ENCODE measurements at regions not wholly inside any gene's neighbourhood (a gene's known extent, or its start where the extent isn't known, plus 50 kb on each side); places are given as distances from the start of the nearest gene placed in this dataset.

DNA sequence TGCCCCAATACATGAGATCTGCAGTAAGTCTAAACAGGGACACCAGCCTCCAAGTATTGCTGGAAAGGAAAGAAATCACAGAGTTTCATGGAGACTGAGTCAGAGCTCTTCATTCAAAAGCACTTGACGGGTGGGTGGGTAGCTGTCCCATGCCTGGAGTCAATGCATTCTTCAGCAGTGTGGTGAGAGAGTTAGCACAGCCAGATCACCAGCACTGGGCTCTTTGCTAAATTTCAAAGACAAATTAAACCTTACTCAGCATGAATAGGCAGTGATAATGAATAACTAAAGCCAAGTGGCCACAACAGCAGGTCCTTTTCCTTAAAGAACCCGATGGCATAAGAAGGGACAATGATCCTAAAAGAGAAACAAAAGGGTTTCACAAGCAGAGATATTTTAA lies 192.4 kb downstream of the ACTL7B start:
- no peak overlapping the region for H3K4me3 ChIP-seq (ENCODE audit: severe bottlenecking)
- TF ChIP-seq, protein P1, sequence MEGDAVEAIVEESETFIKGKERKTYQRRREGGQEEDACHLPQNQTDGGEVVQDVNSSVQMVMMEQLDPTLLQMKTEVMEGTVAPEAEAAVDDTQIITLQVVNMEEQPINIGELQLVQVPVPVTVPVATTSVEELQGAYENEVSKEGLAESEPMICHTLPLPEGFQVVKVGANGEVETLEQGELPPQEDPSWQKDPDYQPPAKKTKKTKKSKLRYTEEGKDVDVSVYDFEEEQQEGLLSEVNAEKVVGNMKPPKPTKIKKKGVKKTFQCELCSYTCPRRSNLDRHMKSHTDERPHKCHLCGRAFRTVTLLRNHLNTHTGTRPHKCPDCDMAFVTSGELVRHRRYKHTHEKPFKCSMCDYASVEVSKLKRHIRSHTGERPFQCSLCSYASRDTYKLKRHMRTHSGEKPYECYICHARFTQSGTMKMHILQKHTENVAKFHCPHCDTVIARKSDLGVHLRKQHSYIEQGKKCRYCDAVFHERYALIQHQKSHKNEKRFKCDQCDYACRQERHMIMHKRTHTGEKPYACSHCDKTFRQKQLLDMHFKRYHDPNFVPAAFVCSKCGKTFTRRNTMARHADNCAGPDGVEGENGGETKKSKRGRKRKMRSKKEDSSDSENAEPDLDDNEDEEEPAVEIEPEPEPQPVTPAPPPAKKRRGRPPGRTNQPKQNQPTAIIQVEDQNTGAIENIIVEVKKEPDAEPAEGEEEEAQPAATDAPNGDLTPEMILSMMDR (IDR thresholded peaks at IDR 0.05; ENCODE audit: poor library complexity, severe bottlenecking) = no peak
- ATAC-seq (ENCODE audit: low read depth) (no peak), DNase-seq (ENCODE audit: low spot score) (no peak)
- H3K27me3 ChIP-seq (ENCODE audit: insufficient read depth, poor library complexity, severe bottlenecking) = no peaks in the 10 kb centered on the region
- peaks cover 3% of the 10 kb centered on the region for H3K4me1 ChIP-seq (ENCODE audit: insufficient read depth, poor library complexity, severe bottlenecking)
- no peaks in the 10 kb centered on the region for H3K36me3 ChIP-seq (ENCODE audit: low read depth)
- no peak overlapping the region for H3K27ac ChIP-seq (ENCODE audit: poor library complexity, severe bottlenecking)
- peaks cover 3% of the 10 kb centered on the region for H3K9me3 ChIP-seq (ENCODE audit: severe bottlenecking)

DNA sequence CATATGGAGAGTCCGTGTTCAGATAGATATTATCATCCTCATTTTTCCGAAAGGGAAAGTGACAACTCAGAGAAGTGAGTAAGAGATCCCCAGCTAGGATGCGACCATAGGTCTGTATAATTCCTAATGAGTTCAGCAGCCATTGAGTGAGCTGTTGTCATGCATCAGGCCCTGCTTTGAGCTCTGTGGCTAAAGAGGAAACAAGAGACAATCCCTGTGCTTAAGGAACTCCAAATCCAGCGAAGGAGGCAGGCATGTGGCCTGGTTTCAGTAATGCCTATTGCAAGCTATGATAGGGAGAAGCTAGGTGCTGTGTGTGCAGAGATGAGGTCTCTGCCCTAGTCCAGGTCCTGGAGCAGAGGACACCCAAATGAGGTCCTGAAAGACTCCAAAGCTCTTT lies 192.8 kb downstream of the ACTL7B start:
- DNase-seq (ENCODE audit: low spot score) (no peak), ATAC-seq (ENCODE audit: low read depth) (no peak)
- H3K4me3 ChIP-seq (ENCODE audit: severe bottlenecking) = no peak overlapping the region
- no peak overlapping the region for H3K27ac ChIP-seq (ENCODE audit: poor library complexity, severe bottlenecking)
- no peaks in the 10 kb centered on the region for H3K36me3 ChIP-seq (ENCODE audit: low read depth)
- peaks cover 3% of the 10 kb centered on the region for H3K9me3 ChIP-seq (ENCODE audit: severe bottlenecking)
- H3K27me3 ChIP-seq (ENCODE audit: insufficient read depth, poor library complexity, severe bottlenecking) = no peaks in the 10 kb centered on the region
- TF ChIP-seq, protein P1 (IDR thresholded peaks at IDR 0.05; ENCODE audit: poor library complexity, severe bottlenecking) = no peak
- peaks cover 3% of the 10 kb centered on the region for H3K4me1 ChIP-seq (ENCODE audit: insufficient read depth, poor library complexity, severe bottlenecking)

DNA sequence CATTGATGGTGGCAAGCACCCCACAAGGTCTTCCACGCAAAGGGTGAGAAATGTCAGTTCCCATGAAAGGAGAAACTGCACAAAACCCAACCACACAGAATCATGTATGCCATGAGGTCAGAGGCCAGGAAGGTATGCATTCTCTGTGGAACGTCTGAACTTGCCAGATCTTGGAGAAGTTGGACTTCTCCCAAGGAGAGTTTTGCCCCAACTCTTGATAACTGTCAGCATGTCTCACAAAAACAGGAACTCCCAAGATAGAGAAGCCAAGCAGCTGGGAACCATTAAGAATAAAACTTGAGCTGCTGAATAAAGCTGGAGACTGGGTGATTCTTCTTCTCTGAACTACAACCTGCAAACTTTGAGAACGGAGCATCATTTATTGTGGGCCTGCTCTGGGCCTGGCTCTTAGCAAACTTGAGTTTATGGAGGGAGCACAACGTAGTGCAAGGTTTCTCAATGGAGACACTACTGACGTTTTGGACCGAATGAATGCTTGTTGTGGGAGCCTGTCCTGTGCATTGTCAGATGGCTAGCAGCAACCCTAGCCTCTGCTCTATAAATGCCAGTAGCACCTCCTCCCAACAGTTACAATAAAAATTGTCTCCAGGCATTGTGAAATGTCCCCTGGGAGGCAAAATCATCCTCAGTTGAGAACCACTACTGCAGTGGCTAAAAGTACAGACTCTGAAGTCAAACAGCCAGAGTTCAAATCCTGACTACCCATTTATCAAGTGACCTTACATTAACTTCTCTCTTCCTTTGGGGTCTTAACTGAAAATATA lies 193.5 kb downstream of the ACTL7B start:
- no peak overlapping the region for H3K4me3 ChIP-seq (ENCODE audit: severe bottlenecking)
- DNase-seq (ENCODE audit: low spot score) (no peak), ATAC-seq (ENCODE audit: low read depth) (no peak)
- H3K36me3 ChIP-seq (ENCODE audit: low read depth) = no peaks in the 10 kb centered on the region
- peaks cover 3% of the 10 kb centered on the region for H3K4me1 ChIP-seq (ENCODE audit: insufficient read depth, poor library complexity, severe bottlenecking)
- no peaks in the 10 kb centered on the region for H3K27me3 ChIP-seq (ENCODE audit: insufficient read depth, poor library complexity, severe bottlenecking)
- TF ChIP-seq, protein P1 (IDR thresholded peaks at IDR 0.05; ENCODE audit: poor library complexity, severe bottlenecking) = no peak
- no peak overlapping the region for H3K27ac ChIP-seq (ENCODE audit: poor library complexity, severe bottlenecking)
- peaks cover 3% of the 10 kb centered on the region for H3K9me3 ChIP-seq (ENCODE audit: severe bottlenecking)

DNA sequence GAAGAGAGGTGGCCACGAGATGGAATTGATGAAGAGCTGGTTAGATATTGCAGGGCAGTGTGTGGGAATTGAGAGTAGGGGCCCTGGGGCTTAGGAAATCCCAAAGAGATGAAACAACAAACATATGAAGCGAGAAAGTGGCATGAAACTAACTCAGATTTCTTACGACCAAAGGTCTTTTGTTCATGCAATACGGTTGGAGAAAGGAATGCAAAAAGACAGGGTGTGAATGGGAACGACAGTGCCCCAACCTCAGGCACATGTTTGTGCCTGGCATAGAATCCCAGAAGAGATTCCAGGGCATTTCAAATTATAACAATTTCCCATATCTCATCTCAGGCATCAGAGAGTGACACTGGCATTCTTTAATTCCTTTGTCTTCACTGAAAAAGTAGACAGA lies 199.2 kb downstream of the ACTL7B start:
- DNase-seq (ENCODE audit: low spot score) (no peak), ATAC-seq (ENCODE audit: low read depth) (no peak)
- Histone ChIP-seq H3K27me3 (ENCODE audit: insufficient read depth, poor library complexity, severe bottlenecking) (no peaks in the 10 kb centered on the region), H3K4me3 (ENCODE audit: severe bottlenecking) (no peak overlapping the region), H3K27ac (ENCODE audit: poor library complexity, severe bottlenecking) (no peak overlapping the region), H3K9me3 (ENCODE audit: severe bottlenecking) (peaks cover 3% of the 10 kb centered on the region), H3K4me1 (ENCODE audit: insufficient read depth, poor library complexity, severe bottlenecking) (no peaks in the 10 kb centered on the region), H3K36me3 (ENCODE audit: low read depth) (no peaks in the 10 kb centered on the region)
- TF ChIP-seq, protein P1 (IDR thresholded peaks at IDR 0.05; ENCODE audit: poor library complexity, severe bottlenecking) = no peak

DNA sequence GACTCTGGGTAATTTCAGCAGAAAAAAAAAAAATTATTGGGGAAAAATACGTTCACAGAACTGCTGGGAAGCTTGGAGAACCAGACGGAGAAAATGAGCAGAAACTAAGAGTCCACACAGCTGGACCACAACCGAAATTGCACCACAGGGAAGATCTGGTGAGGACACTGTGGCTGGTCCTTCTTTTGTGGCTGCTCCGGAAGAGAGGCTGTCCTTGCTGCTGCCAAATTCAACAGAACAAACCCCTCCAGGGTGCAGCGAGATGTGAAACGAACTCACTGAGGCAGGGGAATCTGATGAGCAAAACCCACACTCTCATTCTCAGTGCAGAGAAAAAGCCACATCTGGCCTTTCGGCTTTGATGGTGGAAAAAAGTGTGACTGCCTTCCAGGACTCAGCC lies 200.0 kb downstream of the ACTL7B start:
- no peak overlapping the region for H3K27ac ChIP-seq (ENCODE audit: poor library complexity, severe bottlenecking)
- no peaks in the 10 kb centered on the region for H3K36me3 ChIP-seq (ENCODE audit: low read depth)
- peaks cover 3% of the 10 kb centered on the region for H3K9me3 ChIP-seq (ENCODE audit: severe bottlenecking)
- TF ChIP-seq, protein P1 (IDR thresholded peaks at IDR 0.05; ENCODE audit: poor library complexity, severe bottlenecking) = no peak
- no peaks in the 10 kb centered on the region for H3K27me3 ChIP-seq (ENCODE audit: insufficient read depth, poor library complexity, severe bottlenecking)
- no peak for ATAC-seq (ENCODE audit: low read depth)
- no peaks in the 10 kb centered on the region for H3K4me1 ChIP-seq (ENCODE audit: insufficient read depth, poor library complexity, severe bottlenecking)
- DNase-seq (ENCODE audit: low spot score) = no peak
- no peak overlapping the region for H3K4me3 ChIP-seq (ENCODE audit: severe bottlenecking)

Measured in RWPE2 (cell line).